ENCODE measurements at regions not wholly inside any gene's neighbourhood (a gene's known extent, or its start where the extent isn't known, plus 50 kb on each side); places are given as distances from the start of the nearest gene placed in this dataset.

- no peaks in the 10 kb centered on the region for H3K4me1 ChIP-seq (ENCODE audit: insufficient read depth)
- 71% methylated on average over 6 of the region's 6 CpGs for WGBS (ENCODE audit: low lambda C conversion rate, missing lambda C conversion rate)
- no peak overlapping the region for H3K27ac ChIP-seq
- TF ChIP-seq CTCF (IDR thresholded peaks at IDR 0.05; ENCODE audit: poor library complexity) (no peak), EZH2phosphoT487 (IDR thresholded peaks at IDR 0.05; ENCODE audit: low read depth, severe bottlenecking, unreplicated experiment) (no peak), EZH2 (IDR thresholded peaks at IDR 0.05; ENCODE audit: borderline replicate concordance) (no peak)
- H3K27me3 ChIP-seq: no peaks in the 10 kb centered on the region
- no peaks in the 10 kb centered on the region for H3K9me2 ChIP-seq (replicated peaks; ENCODE audit: insufficient read depth)
- no peak overlapping the region for H3K4me3 ChIP-seq
- H3K36me3 ChIP-seq (replicated peaks; ENCODE audit: insufficient read depth, low read depth): no peaks in the 10 kb centered on the region
- no peak overlapping the region for H2AFZ ChIP-seq
- no peaks in the 10 kb centered on the region for H4K20me1 ChIP-seq (ENCODE audit: insufficient read depth, poor library complexity, severe bottlenecking)
- H3K4me2 ChIP-seq: no peak overlapping the region
- H3K79me2 ChIP-seq: no peaks in the 10 kb centered on the region
- H3K9me3 ChIP-seq (ENCODE audit: low read depth): no peaks in the 10 kb centered on the region
- no peak for DNase-seq (ENCODE audit: low spot score)
These were observed 72.0 kb upstream of the BACE2 start for GRCh38 chr21:41095983-41096382.

- Histone ChIP-seq H3K79me2 (no peaks in the 10 kb centered on the region), H3K27me3 (no peaks in the 10 kb centered on the region), H3K9me2 (replicated peaks; ENCODE audit: insufficient read depth) (no peaks in the 10 kb centered on the region), H3K4me2 (no peak overlapping the region), H3K4me3 (no peak overlapping the region), H3K36me3 (replicated peaks; ENCODE audit: insufficient read depth, low read depth) (no peaks in the 10 kb centered on the region), H3K27ac (no peak overlapping the region), H2AFZ (no peak overlapping the region), H4K20me1 (ENCODE audit: insufficient read depth, poor library complexity, severe bottlenecking) (no peaks in the 10 kb centered on the region), H3K9me3 (ENCODE audit: low read depth) (no peaks in the 10 kb centered on the region), H3K4me1 (ENCODE audit: insufficient read depth) (no peaks in the 10 kb centered on the region)
- TF ChIP-seq EZH2 (IDR thresholded peaks at IDR 0.05; ENCODE audit: borderline replicate concordance) (no peak), CTCF (IDR thresholded peaks at IDR 0.05; ENCODE audit: poor library complexity) (no peak), EZH2phosphoT487 (IDR thresholded peaks at IDR 0.05; ENCODE audit: low read depth, severe bottlenecking, unreplicated experiment) (no peak)
- WGBS (ENCODE audit: low lambda C conversion rate, missing lambda C conversion rate): 96% methylated on average over 1 of the region's 1 CpG
- DNase-seq (ENCODE audit: low spot score): no peak
These were observed 69.9 kb upstream of the BACE2 start for GRCh38 chr21:41098076-41098475.

- no peaks in the 10 kb centered on the region for H3K36me3 ChIP-seq (replicated peaks; ENCODE audit: insufficient read depth, low read depth)
- no peaks in the 10 kb centered on the region for H3K4me1 ChIP-seq (ENCODE audit: insufficient read depth)
- 55% methylated on average over 2 of the region's 2 CpGs for WGBS (ENCODE audit: low lambda C conversion rate, missing lambda C conversion rate)
- H3K79me2 ChIP-seq: no peaks in the 10 kb centered on the region
- H3K9me3 ChIP-seq (ENCODE audit: low read depth): no peaks in the 10 kb centered on the region
- no peaks in the 10 kb centered on the region for H3K27me3 ChIP-seq
- DNase-seq (ENCODE audit: low spot score): no peak
- no peak overlapping the region for H3K4me3 ChIP-seq
- H4K20me1 ChIP-seq (ENCODE audit: insufficient read depth, poor library complexity, severe bottlenecking): no peaks in the 10 kb centered on the region
- no peak for TF ChIP-seq CTCF (IDR thresholded peaks at IDR 0.05; ENCODE audit: poor library complexity)
- TF ChIP-seq EZH2phosphoT487 (IDR thresholded peaks at IDR 0.05; ENCODE audit: low read depth, severe bottlenecking, unreplicated experiment): no peak
- no peak for TF ChIP-seq EZH2 (IDR thresholded peaks at IDR 0.05; ENCODE audit: borderline replicate concordance)
- H3K9me2 ChIP-seq (replicated peaks; ENCODE audit: insufficient read depth): no peaks in the 10 kb centered on the region
- H2AFZ ChIP-seq: no peak overlapping the region
- H3K27ac ChIP-seq: no peak overlapping the region
- no peak overlapping the region for H3K4me2 ChIP-seq
These were observed 69.4 kb upstream of the BACE2 start for GRCh38 chr21:41098481-41099042.

Data from hepatocyte (in vitro differentiated cells).